H9 (cell line): ENCODE measurements at regions not wholly inside any gene's neighbourhood (a gene's known extent, or its start where the extent isn't known, plus 50 kb on each side); places are given as distances from the start of the nearest gene placed in this dataset.

ENCODE experiments used
- DNase-seq: peaks from one replicate; pipeline ENCODE4 v3.0.0-alpha.2; 2017
- H2AFZ ChIP-seq: one replicate; pipeline ENCODE4 v1.6.1; 2013; ENCODE audit warnings: mild to moderate bottlenecking, low read length, control low read depth, moderate library complexity
- H2AK5ac ChIP-seq: 2 replicates; pipeline ENCODE4 v1.6.1; 2013; ENCODE audit warnings: low read length, control low read depth, mixed read lengths; ENCODE audit not compliant: insufficient read length
- H2BK120ac ChIP-seq: one replicate; pipeline ENCODE4 v1.6.1; 2013; ENCODE audit warnings: low read depth, mild to moderate bottlenecking, low read length, control low read depth, inconsistent platforms; ENCODE audit not compliant: poor library complexity, severe bottlenecking
- H2BK12ac ChIP-seq: 2 replicates; pipeline ENCODE4 v1.6.1; 2013; ENCODE audit warnings: low read length, control low read depth, mixed read lengths, low read depth; ENCODE audit not compliant: insufficient read length
- H2BK15ac ChIP-seq: 2 replicates; pipeline ENCODE4 v1.6.1; 2013; ENCODE audit warnings: low read depth, low read length, control low read depth
- H2BK20ac ChIP-seq: one replicate; pipeline ENCODE4 v1.6.1; 2013; ENCODE audit warnings: low read depth, mild to moderate bottlenecking, low read length, control low read depth, inconsistent platforms; ENCODE audit not compliant: poor library complexity, severe bottlenecking
- H2BK5ac ChIP-seq: 2 replicates; pipeline ENCODE4 v1.6.1; 2013; ENCODE audit warnings: low read length, control low read depth, mixed read lengths; ENCODE audit not compliant: insufficient read length
- H3K14ac ChIP-seq: 2 replicates; pipeline ENCODE4 v1.6.1; 2013; ENCODE audit warnings: low read length, control low read depth; ENCODE audit not compliant: insufficient read depth
- H3K18ac ChIP-seq: 2 replicates; pipeline ENCODE4 v1.6.1; 2013; ENCODE audit warnings: low read depth, mild to moderate bottlenecking, mixed read lengths, low read length, control low read depth; ENCODE audit not compliant: insufficient read length
- H3K23ac ChIP-seq: 2 replicates; pipeline ENCODE4 v1.6.1; 2013; ENCODE audit warnings: low read length, control low read depth, mixed read lengths, low read depth; ENCODE audit not compliant: insufficient read length
- H3K23me2 ChIP-seq: 2 replicates; pipeline ENCODE4 v1.6.1; 2013; ENCODE audit warnings: low read depth, mild to moderate bottlenecking, mixed read lengths, low read length, control low read depth; ENCODE audit not compliant: insufficient read length, poor library complexity, severe bottlenecking
- H3K27ac ChIP-seq: 2 replicates; pipeline ENCODE4 v1.5.1; 2013; ENCODE audit warnings: low read length, control low read depth, mixed read lengths, low read depth; ENCODE audit not compliant: insufficient read length
- H3K27me3 ChIP-seq: 2 replicates; pipeline ENCODE4 v1.6.1; 2013; ENCODE audit warnings: low read length, control low read depth, inconsistent platforms; ENCODE audit not compliant: insufficient read depth
- H3K4ac ChIP-seq: 2 replicates; pipeline ENCODE4 v1.6.1; 2013; ENCODE audit warnings: low read depth, mild to moderate bottlenecking, control low read depth, inconsistent platforms, low read length, moderate library complexity
- H3K4me1 ChIP-seq: 2 replicates; pipeline ENCODE4 v1.6.1; 2013; ENCODE audit warnings: low read length, control low read depth, inconsistent platforms; ENCODE audit not compliant: insufficient read depth
- H3K4me2 ChIP-seq: 2 replicates; pipeline ENCODE4 v1.6.1; 2013; ENCODE audit warnings: low read length, control low read depth, mixed read lengths; ENCODE audit not compliant: insufficient read length, insufficient read depth
- H3K56ac ChIP-seq: 2 replicates; pipeline ENCODE4 v1.6.1; 2013; ENCODE audit warnings: low read depth, mild to moderate bottlenecking, mixed read lengths, low read length, control low read depth; ENCODE audit not compliant: insufficient read length
- H3K79me1 ChIP-seq: 2 replicates; pipeline ENCODE4 v1.6.1; 2013; ENCODE audit warnings: low read depth, mild to moderate bottlenecking, moderate library complexity, low read length, control low read depth, inconsistent platforms; ENCODE audit not compliant: insufficient read depth, poor library complexity, severe bottlenecking
- H3K79me2 ChIP-seq: 2 replicates; pipeline ENCODE4 v1.6.1; 2013; ENCODE audit warnings: low read length, control low read depth, inconsistent platforms; ENCODE audit not compliant: insufficient read depth
- H3K9ac ChIP-seq: 2 replicates; pipeline ENCODE4 v1.6.1; 2013; ENCODE audit warnings: low read length, control low read depth, mixed read lengths; ENCODE audit not compliant: insufficient read length; ENCODE audit errors: extremely low read depth
- H3K9me3 ChIP-seq: one replicate; pipeline ENCODE4 v1.6.1; 2013; ENCODE audit warnings: low read depth, low read length, inconsistent platforms; ENCODE audit not compliant: control insufficient read depth
- H3T11ph ChIP-seq: one replicate; pipeline ENCODE4 v1.6.1; 2013; ENCODE audit warnings: mild to moderate bottlenecking, low read length, control low read depth, inconsistent platforms
- H4K20me1 ChIP-seq: one replicate; pipeline ENCODE4 v1.6.1; 2013; ENCODE audit not compliant: control insufficient read depth, insufficient read length, insufficient read depth
- H4K5ac ChIP-seq: 2 replicates; pipeline ENCODE4 v1.6.1; 2013; ENCODE audit warnings: low read depth, mild to moderate bottlenecking, mixed read lengths, low read length, control low read depth; ENCODE audit not compliant: insufficient read length
- H4K8ac ChIP-seq: replicated peaks from 2 replicates; pipeline ENCODE4 v1.6.1; 2013; ENCODE audit warnings: low read length, control low read depth, mixed read lengths, low read depth; ENCODE audit not compliant: insufficient read length
- H4K91ac ChIP-seq: 2 replicates; pipeline ENCODE4 v1.6.1; 2013; ENCODE audit warnings: low read depth, mild to moderate bottlenecking, moderate library complexity, mixed read lengths, low read length, control low read depth; ENCODE audit not compliant: insufficient read length
- H3K27ac Mint-ChIP-seq, 3 experiments: 2 replicates in 2 of 3; 3 replicates in 1 of 3; pipeline ENCODE4 v1.8.0; 2020 to 2021; ENCODE audit warnings: mixed read lengths in 3 of 3, mild to moderate bottlenecking in 1 of 3, moderate library complexity in 1 of 3
- H3K27me3 Mint-ChIP-seq: 2 replicates; pipeline ENCODE4 v1.8.0; 2021; ENCODE audit warnings: low read depth, mild to moderate bottlenecking, moderate library complexity, mixed read lengths
- H3K36me3 Mint-ChIP-seq, 3 experiments: 2 replicates in 2 of 3; 3 replicates in 1 of 3; pipeline ENCODE4 v1.8.0; 2020 to 2021; ENCODE audit warnings: low read depth in 3 of 3, mixed read lengths in 3 of 3; ENCODE audit not compliant: insufficient read depth in 1 of 3
- H3K4me1 Mint-ChIP-seq, 2 experiments: 2 replicates each; pipeline ENCODE4 v1.8.0; 2020; ENCODE audit warnings: mixed read lengths in 2 of 2
- H3K4me3 Mint-ChIP-seq, 2 experiments: 2 replicates in 1 of 2; 3 replicates in 1 of 2; pipeline ENCODE4 v1.8.0; 2020 to 2021; ENCODE audit warnings: mild to moderate bottlenecking in 2 of 2, mixed read lengths in 2 of 2, moderate library complexity in 1 of 2
- H3K9me3 Mint-ChIP-seq, 2 experiments: 2 replicates in 1 of 2; 3 replicates in 1 of 2; pipeline ENCODE4 v1.8.0; 2020; ENCODE audit warnings: mild to moderate bottlenecking in 2 of 2, mixed read lengths in 2 of 2, moderate library complexity in 1 of 2
- CTCF ChIP-seq: fragments of 200-600 bp; sonication (generic); conservative IDR thresholded peaks from 3 replicates; pipeline ENCODE4 v1.8.0; 2021; ENCODE audit warnings: antibody characterized with exemption, mild to moderate bottlenecking
- whole genome bisulfite sequencing: extraction: QIAGEN DNeasy Blood & Tissue Kit; methylation state at CpG from one replicate; pipeline ENCODE4 v1.1.7; 2013; ENCODE audit warnings: missing lambda C conversion rate, low lambda C conversion rate, mixed read lengths; ENCODE audit not compliant: insufficient read length; ENCODE audit errors: extremely low coverage; 5-methylcytosine and 5-hydroxymethylcytosine counted together

GRCh38 chr1:103373991-103374390 lies 151.5 kb upstream of the RNPC3 start:
- H2BK15ac ChIP-seq: no peak overlapping the region
- no peak overlapping the region for H2AFZ ChIP-seq
- no peak overlapping the region for H4K5ac ChIP-seq
- H2AK5ac ChIP-seq: no peak overlapping the region
- H3K27ac ChIP-seq: no peak overlapping the region
- no peak overlapping the region for H2BK20ac ChIP-seq
- H4K8ac ChIP-seq: no peak overlapping the region
- H3K18ac ChIP-seq: no peak overlapping the region
- Mint-ChIP-seq H3K27me3 (no peaks in the 10 kb centered on the region; the same call in 1 of the 2 replicates), H3K4me3 (no peak overlapping the region), H3K27ac (no peak overlapping the region), H3K9me3 (peaks cover 21 to 23% of the 10 kb centered on the region in 2 experiments), H3K36me3 (peaks cover 0 to 14% (median 4%) of the 10 kb centered on the region in 3 experiments; a peak in 4 of 7 replicates), H3K4me1 (no peaks in the 10 kb centered on the region)
- H3K79me1 ChIP-seq: no peaks in the 10 kb centered on the region
- H3K79me2 ChIP-seq: no peaks in the 10 kb centered on the region
- H3K23ac ChIP-seq: no peak overlapping the region
- no CpG with 5 or more reads among the region's 3 CpGs for whole genome bisulfite sequencing
- no peaks in the 10 kb centered on the region for H3K9me3 ChIP-seq
- no peaks in the 10 kb centered on the region for H3K27me3 ChIP-seq
- no peak overlapping the region for H3K4ac ChIP-seq
- H3K9ac ChIP-seq: no peak overlapping the region
- no peak overlapping the region for H3K14ac ChIP-seq
- no peak overlapping the region for H2BK120ac ChIP-seq
- H4K20me1 ChIP-seq: no peaks in the 10 kb centered on the region
- no peak overlapping the region for H4K91ac ChIP-seq
- H3T11ph ChIP-seq: no peak overlapping the region
- H3K23me2 ChIP-seq: no peaks in the 10 kb centered on the region
- H2BK5ac ChIP-seq: no peak overlapping the region
- DNase-seq: no peak
- no peak overlapping the region for H2BK12ac ChIP-seq
- H3K56ac ChIP-seq: no peak overlapping the region
- no peak for TF ChIP-seq CTCF
- no peak overlapping the region for H3K4me2 ChIP-seq
- H3K4me1 ChIP-seq: no peaks in the 10 kb centered on the region
